Spleen (tissue), 11 donors: ENCODE measurements at regions not wholly inside any gene's neighbourhood (a gene's known extent, or its start where the extent isn't known, plus 50 kb on each side); places are given as distances from the start of the nearest gene placed in this dataset.
A peak's percentile ranks its signal among the peaks of the same experiment; 100 is the strongest.

Experiments
- DNase-seq: peaks from one replicate; pipeline ENCODE4 v3.0.0-alpha.2; 2020
- H3K27ac ChIP-seq, 8 donors: fragments of 200-600 bp; sonication (generic) in 7 of 8; 1 replicate in 4 of 8; 2 replicates in 4 of 8; pipeline versions ENCODE4 v1.5.0 to v1.8.0; 2016 to 2021; ENCODE audit warnings: inconsistent platforms in 4 of 8, mild to moderate bottlenecking in 4 of 8, moderate library complexity in 1 of 8
- H3K27me3 ChIP-seq, 7 donors: fragments of 200-600 bp; sonication (generic) in 6 of 7; replicated peaks in 1 of 7; 1 replicate in 4 of 7; 2 replicates in 3 of 7; pipeline versions ENCODE4 v1.5.0 to v1.8.0; 2016 to 2021; ENCODE audit warnings: inconsistent platforms in 3 of 7, mild to moderate bottlenecking in 1 of 7
- H3K36me3 ChIP-seq, 6 donors: fragments of 200-600 bp; sonication (generic) in 5 of 6; 1 replicate in 4 of 6; 2 replicates in 2 of 6; pipeline versions ENCODE4 v1.5.0 to v1.8.0; 2016 to 2021; ENCODE audit warnings: inconsistent platforms in 2 of 6
- H3K4me1 ChIP-seq, 6 donors: fragments of 200-600 bp; sonication (generic) in 5 of 6; 1 replicate in 3 of 6; 2 replicates in 3 of 6; pipeline versions ENCODE4 v1.5.0 to v1.8.0; 2016 to 2021; ENCODE audit warnings: inconsistent platforms in 3 of 6
- H3K4me3 ChIP-seq, 8 donors: fragments of 200-600 bp; sonication (generic) in 7 of 8; 1 replicate in 4 of 8; 2 replicates in 4 of 8; pipeline versions ENCODE4 v1.5.0 to v1.8.0; 2016 to 2021; ENCODE audit warnings: inconsistent platforms in 4 of 8, mild to moderate bottlenecking in 4 of 8, moderate library complexity in 2 of 8
- H3K9me3 ChIP-seq, 8 donors: fragments of 200-600 bp; sonication (generic) in 7 of 8; 1 replicate in 4 of 8; 2 replicates in 4 of 8; pipeline versions ENCODE4 v1.5.0 to v1.8.0; 2016 to 2021; ENCODE audit warnings: inconsistent platforms in 4 of 8
- CTCF ChIP-seq, 11 experiments: fragments of 200-600 bp in 7 of 11; fragments of 450-650 bp in 4 of 11; sonication (generic) in 4 of 11; IDR thresholded peaks in 8 of 11; conservative IDR thresholded peaks in 3 of 11; 1 replicate in 7 of 11; 2 replicates in 4 of 11; pipeline versions ENCODE4 v1.4.0 to v1.8.0; 2016 to 2021; ENCODE audit warnings: antibody characterized with exemption in 11 of 11, inconsistent platforms in 4 of 11, mild to moderate bottlenecking in 1 of 11
- POLR2A ChIP-seq, 3 donors: fragments of 450-650 bp; IDR thresholded peaks; one replicate each; pipeline ENCODE4 v1.5.1; 2017; ENCODE audit warnings: antibody characterized with exemption in 3 of 3, mild to moderate bottlenecking in 1 of 3
- POLR2AphosphoS5 ChIP-seq, 3 donors: sonication (generic); formaldehyde crosslinking; IDR thresholded peaks; one replicate each; pipeline ENCODE4 v1.5.1; 2017; ENCODE audit warnings: antibody characterized with exemption in 3 of 3
- WGBS, 5 donors: extraction: QIAGEN DNeasy Blood & Tissue Kit in 3 of 5; methylation state at CpG; one replicate each; pipeline versions ENCODE4 v1.1.5 to v1.1.7; 2013 to 2018; 5-methylcytosine and 5-hydroxymethylcytosine counted together
- intact Hi-C: fragments of 100-400 bp; cut with DNase I; formaldehyde crosslinking; loops from one replicate; pipeline ENCODE4 v1.15.0; 2023; ENCODE audit warnings: low total_unique reads
- donor health status: healthy with polysubstance abuse.
- donor health status: DM: no; HTN: no; CAD: no; lungs with moderate emphysema.
- donor health status: DM: no; HTN: no; CAD: no.
- donor health status: Bipolar disorder and iron deficiency.
- donor health status: healthy.
- donor health status: DM: no; HTN: no; CAD: no.
- donor health status: DM: yes; HTN: yes; CAD: no.

GRCh38 chr2:88855620-88856408 is 164.3 kb downstream of the RPIA start:
- Histone ChIP-seq H3K27me3 (no peaks in the 10 kb centered on the region), H3K9me3 (no peaks in the 10 kb centered on the region), H3K36me3 (no peaks in the 10 kb centered on the region), H3K4me1 (peaks cover 5 to 38% (median 19%) of the 10 kb centered on the region in 6 donors), H3K4me3 (peak overlapping the region in 1 of 8 donors; percentile 65), H3K27ac (peak overlapping the region in 7 of 8 donors; percentile 72 to 86 (median 77))
- intact Hi-C loops = no loop called here
- DNase-seq = no peak
- no peak for TF ChIP-seq CTCF (IDR thresholded peaks at IDR 0.05 in 8 of 11, conservative IDR thresholded peaks at IDR 0.05 in 3 of 11)
- TF ChIP-seq POLR2A (IDR thresholded peaks at IDR 0.05) = peak in 1 of 3 donors; percentile 42
- TF ChIP-seq POLR2AphosphoS5 (IDR thresholded peaks at IDR 0.05) = peak in 2 of 3 donors; percentile 10 to 73
- WGBS, 5 donors = 53 to 88% (median 59%) methylated on average over 3 of the region's 3 CpGs

- no peak for DNase-seq
- Histone ChIP-seq H3K4me1 (peaks cover 5 to 38% (median 19%) of the 10 kb centered on the region in 6 donors), H3K9me3 (no peaks in the 10 kb centered on the region), H3K27me3 (no peaks in the 10 kb centered on the region), H3K27ac (peak overlapping the region in 7 of 8 donors; percentile 72 to 86 (median 77)), H3K36me3 (no peaks in the 10 kb centered on the region), H3K4me3 (peak overlapping the region in 3 of 8 donors; percentile 35 to 65 (median 35))
- TF ChIP-seq POLR2A (IDR thresholded peaks at IDR 0.05) (no peak), CTCF (IDR thresholded peaks at IDR 0.05 in 8 of 11, conservative IDR thresholded peaks at IDR 0.05 in 3 of 11) (no peak), POLR2AphosphoS5 (IDR thresholded peaks at IDR 0.05) (peak in 1 of 3 donors; percentile 80)
- intact Hi-C loops = no loop called here
- 62 to 82% (median 75%) methylated on average over 3 of the region's 3 CpGs for WGBS, 5 donors
Measured at GRCh38 chr2:88856409-88857135, 165.1 kb downstream of the RPIA start.

- no peaks in the 10 kb centered on the region for H3K36me3 ChIP-seq
- no peaks in the 10 kb centered on the region for H3K9me3 ChIP-seq
- intact Hi-C loops = no loop called here
- peak overlapping the region in 7 of 8 donors; percentile 72 to 86 (median 77) for H3K27ac ChIP-seq
- peak overlapping the region in 5 of 8 donors; percentile 15 to 65 (median 35) for H3K4me3 ChIP-seq
- DNase-seq = no peak
- TF ChIP-seq POLR2AphosphoS5 (IDR thresholded peaks at IDR 0.05) (peak in 2 of 3 donors; percentile 64 to 79), POLR2A (IDR thresholded peaks at IDR 0.05) (no peak), CTCF (IDR thresholded peaks at IDR 0.05 in 8 of 11, conservative IDR thresholded peaks at IDR 0.05 in 3 of 11) (no peak)
- no peaks in the 10 kb centered on the region for H3K27me3 ChIP-seq
- peaks cover 5 to 31% (median 16%) of the 10 kb centered on the region in 6 donors for H3K4me1 ChIP-seq
- 68 to 82% (median 79%) methylated on average over 8 to 9 of the region's 9 CpGs for WGBS, 5 donors
Measured at GRCh38 chr2:88857274-88857741, 165.8 kb downstream of the RPIA start.
